ENCODE measurements at regions not wholly inside any gene's neighbourhood (a gene's known extent, or its start where the extent isn't known, plus 50 kb on each side); places are given as distances from the start of the nearest gene placed in this dataset.

- no peak for TF ChIP-seq CTCF (IDR thresholded peaks at IDR 0.05; ENCODE audit: low read depth, low read length, missing control alignments)
- DNase-seq (ENCODE audit: extremely low read depth, low read depth): no peak
These were observed 521.3 kb upstream of the ZFP42 start for GRCh38 chr4:187474238-187474637.

GRCh38 chr4:187475901-187476300 is 519.7 kb upstream of the ZFP42 start:
- no peak for TF ChIP-seq CTCF (IDR thresholded peaks at IDR 0.05; ENCODE audit: low read depth, low read length, missing control alignments)
- no peak overlapping the region for H3K4me3 ChIP-seq (replicated peaks; ENCODE audit: low read depth, low read length)
- no peak for DNase-seq (ENCODE audit: extremely low read depth, low read depth)

More at GRCh38 chr4:187474238-187474637, 521.3 kb upstream of the ZFP42 start:
- no peak overlapping the region for H3K4me3 ChIP-seq (replicated peaks; ENCODE audit: low read depth, low read length)

GRCh38 chr4:187477224-187477623 is 518.3 kb upstream of the ZFP42 start:
- DNase-seq (ENCODE audit: extremely low read depth, low read depth): no peak
- TF ChIP-seq CTCF (IDR thresholded peaks at IDR 0.05; ENCODE audit: low read depth, low read length, missing control alignments): no peak
- H3K4me3 ChIP-seq (replicated peaks; ENCODE audit: low read depth, low read length): no peak overlapping the region

GRCh38 chr4:187478292-187479140 is 517.1 kb upstream of the ZFP42 start:
- H3K4me3 ChIP-seq (replicated peaks; ENCODE audit: low read depth, low read length): no peak overlapping the region
- DNase-seq (ENCODE audit: extremely low read depth, low read depth): peak; percentile 59
- no peak for TF ChIP-seq CTCF (IDR thresholded peaks at IDR 0.05; ENCODE audit: low read depth, low read length, missing control alignments)

- no peak for DNase-seq (ENCODE audit: extremely low read depth, low read depth)
- TF ChIP-seq CTCF (IDR thresholded peaks at IDR 0.05; ENCODE audit: low read depth, low read length, missing control alignments): no peak
- no peak overlapping the region for H3K4me3 ChIP-seq (replicated peaks; ENCODE audit: low read depth, low read length)
These were observed 516.1 kb upstream of the ZFP42 start for GRCh38 chr4:187479511-187479910.

- no peak for DNase-seq (ENCODE audit: extremely low read depth, low read depth)
- no peak for TF ChIP-seq CTCF (IDR thresholded peaks at IDR 0.05; ENCODE audit: low read depth, low read length, missing control alignments)
These were observed 515.1 kb upstream of the ZFP42 start for GRCh38 chr4:187480146-187481145.

More at GRCh38 chr4:187480146-187481145, 515.1 kb upstream of the ZFP42 start:
- no peak overlapping the region for H3K4me3 ChIP-seq (replicated peaks; ENCODE audit: low read depth, low read length)
